ENCODE measurements at regions not wholly inside any gene's neighbourhood (a gene's known extent, or its start where the extent isn't known, plus 50 kb on each side); places are given as distances from the start of the nearest gene placed in this dataset.

DNA sequence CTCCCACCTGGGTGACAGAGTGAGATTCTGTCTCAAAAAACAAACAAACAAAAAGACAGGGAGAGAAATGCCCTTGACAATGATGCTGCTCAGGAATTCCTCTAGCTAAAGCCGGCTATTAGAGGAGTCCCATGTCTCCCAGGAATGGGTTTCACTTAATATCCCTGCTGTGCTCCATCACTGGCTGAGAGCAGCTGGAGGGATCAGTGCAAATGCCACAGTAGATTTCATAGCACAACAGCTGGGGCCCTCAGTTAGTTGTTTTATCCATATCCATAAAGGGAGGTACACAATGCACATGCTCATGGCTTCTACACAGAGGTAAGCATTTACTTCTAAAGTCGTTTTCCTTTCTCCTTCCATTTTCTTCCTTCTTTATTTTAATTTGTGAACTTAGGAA, 742.0 kb upstream of the POU3F2 start:
- TF ChIP-seq, protein P1, sequence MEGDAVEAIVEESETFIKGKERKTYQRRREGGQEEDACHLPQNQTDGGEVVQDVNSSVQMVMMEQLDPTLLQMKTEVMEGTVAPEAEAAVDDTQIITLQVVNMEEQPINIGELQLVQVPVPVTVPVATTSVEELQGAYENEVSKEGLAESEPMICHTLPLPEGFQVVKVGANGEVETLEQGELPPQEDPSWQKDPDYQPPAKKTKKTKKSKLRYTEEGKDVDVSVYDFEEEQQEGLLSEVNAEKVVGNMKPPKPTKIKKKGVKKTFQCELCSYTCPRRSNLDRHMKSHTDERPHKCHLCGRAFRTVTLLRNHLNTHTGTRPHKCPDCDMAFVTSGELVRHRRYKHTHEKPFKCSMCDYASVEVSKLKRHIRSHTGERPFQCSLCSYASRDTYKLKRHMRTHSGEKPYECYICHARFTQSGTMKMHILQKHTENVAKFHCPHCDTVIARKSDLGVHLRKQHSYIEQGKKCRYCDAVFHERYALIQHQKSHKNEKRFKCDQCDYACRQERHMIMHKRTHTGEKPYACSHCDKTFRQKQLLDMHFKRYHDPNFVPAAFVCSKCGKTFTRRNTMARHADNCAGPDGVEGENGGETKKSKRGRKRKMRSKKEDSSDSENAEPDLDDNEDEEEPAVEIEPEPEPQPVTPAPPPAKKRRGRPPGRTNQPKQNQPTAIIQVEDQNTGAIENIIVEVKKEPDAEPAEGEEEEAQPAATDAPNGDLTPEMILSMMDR (conservative IDR thresholded peaks at IDR 0.05; ENCODE audit: low read depth, low read length) = no peak
- no peak for TF ChIP-seq EZH2 (IDR thresholded peaks at IDR 0.05; ENCODE audit: borderline replicate concordance, low read depth, low read length, poor library complexity, severe bottlenecking)
